Activated CD4-positive, alpha-beta memory T cell treated with anti-CD3 and anti-CD28 coated beads, Interleukin-2, amount 10 ng/mL, durations not matched to agents 7 days and 5 days (primary cell): ENCODE measurements at regions not wholly inside any gene's neighbourhood (a gene's known extent, or its start where the extent isn't known, plus 50 kb on each side); places are given as distances from the start of the nearest gene placed in this dataset.

Experiments
- CTCF ChIA-PET: fragments of 350-600 bp; sonication (Branson Sonifier 250); formaldehyde crosslinking; loops from one replicate; lab custom pipeline; 2021; ENCODE audit warnings: antibody characterized with exemption, inconsistent platforms; lab: Charles Lee
- POLR2A ChIA-PET: fragments of 350-600 bp; sonication (Branson Sonifier 250); formaldehyde crosslinking; loops from one replicate; lab custom pipeline; 2021; ENCODE audit warnings: antibody characterized with exemption; lab: Charles Lee
- DNase-seq: peaks from one replicate; pipeline ENCODE4 v3.0.0-alpha.2; 2020
- H3K27ac Mint-ChIP-seq: one replicate; pipeline ENCODE4 v1.8.0; 2021; ENCODE audit warnings: mild to moderate bottlenecking, mixed read lengths
- H3K27me3 Mint-ChIP-seq: one replicate; pipeline ENCODE4 v1.8.0; 2021; ENCODE audit warnings: mixed read lengths
- H3K36me3 Mint-ChIP-seq: one replicate; pipeline ENCODE4 v1.8.0; 2021; ENCODE audit warnings: low read depth, mixed read lengths
- H3K4me1 Mint-ChIP-seq: one replicate; pipeline ENCODE4 v1.8.0; 2021; ENCODE audit warnings: mixed read lengths
- H3K4me3 Mint-ChIP-seq: one replicate; pipeline ENCODE4 v1.8.0; 2021; ENCODE audit warnings: mild to moderate bottlenecking, mixed read lengths
- H3K9me3 Mint-ChIP-seq: one replicate; pipeline ENCODE4 v1.8.0; 2021; ENCODE audit warnings: mixed read lengths

DNA sequence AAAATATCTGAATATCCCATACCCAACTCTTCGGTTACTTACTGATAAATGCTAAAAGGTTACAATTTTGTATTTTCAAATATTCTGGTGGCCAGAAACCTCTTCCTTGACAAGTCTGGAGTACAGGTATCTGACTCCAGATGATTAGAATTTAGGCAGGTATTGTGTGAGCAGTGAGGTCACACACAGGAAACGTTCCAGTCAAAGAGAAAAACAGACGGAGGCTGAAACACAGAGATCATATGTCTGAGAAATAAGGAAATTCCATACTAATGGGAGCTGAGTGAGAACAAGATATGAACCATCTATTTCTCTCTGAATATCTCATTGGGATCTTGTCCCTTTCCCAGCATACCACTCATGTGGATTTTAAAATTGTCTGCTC is 89.4 kb upstream of the IGLL5 start:
- H3K27me3 Mint-ChIP-seq = peaks cover 10% of the 10 kb centered on the region
- no peak overlapping the region for H3K4me3 Mint-ChIP-seq
- ChIA-PET POLR2A (no interaction called here), CTCF (interaction anchor here (1.1 to 3.1 kb wide), 7 partner anchors 9 to 159 kb away, joined by 3 to 22 read pairs (median 5); no protein-coding TSS in a partner anchor)
- H3K9me3 Mint-ChIP-seq = no peaks in the 10 kb centered on the region
- no peak overlapping the region for H3K27ac Mint-ChIP-seq
- no peak for DNase-seq
- H3K4me1 Mint-ChIP-seq = peaks cover 1% of the 10 kb centered on the region
- H3K36me3 Mint-ChIP-seq = no peaks in the 10 kb centered on the region

GRCh38 chr22:22798716-22799115 is 88.9 kb upstream of the IGLL5 start:
- H3K27me3 Mint-ChIP-seq = peaks cover 10% of the 10 kb centered on the region
- DNase-seq = no peak
- H3K36me3 Mint-ChIP-seq = no peaks in the 10 kb centered on the region
- CTCF ChIA-PET = interaction anchor here (1.1 to 3.1 kb wide), 7 partner anchors 9 to 159 kb away, joined by 3 to 22 read pairs (median 5); no protein-coding TSS in a partner anchor
- H3K4me1 Mint-ChIP-seq = peaks cover 1% of the 10 kb centered on the region
- POLR2A ChIA-PET = no interaction called here
- no peak overlapping the region for H3K4me3 Mint-ChIP-seq
- no peak overlapping the region for H3K27ac Mint-ChIP-seq
- no peaks in the 10 kb centered on the region for H3K9me3 Mint-ChIP-seq

DNA sequence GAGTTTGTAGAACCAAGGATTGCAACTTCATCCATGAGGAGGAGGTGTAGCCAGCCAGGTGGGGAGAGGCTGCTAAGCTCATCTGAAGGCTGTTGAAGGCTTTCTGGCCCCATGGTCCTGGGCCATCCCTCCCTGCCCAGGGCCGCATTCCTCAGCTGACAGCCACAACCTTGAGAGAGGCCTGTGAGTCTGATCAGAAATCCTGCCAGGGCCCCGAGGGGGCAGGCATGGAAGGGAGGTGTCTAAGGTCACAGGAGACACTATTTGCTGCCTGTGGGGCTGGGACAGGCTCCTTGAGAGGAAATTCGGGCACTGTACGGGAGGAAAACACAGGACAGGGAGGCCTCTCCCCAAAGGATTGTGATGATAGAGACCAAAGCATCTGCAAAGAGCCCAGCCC is 88.1 kb upstream of the IGLL5 start:
- Mint-ChIP-seq H3K27ac (no peak overlapping the region), H3K4me3 (no peak overlapping the region), H3K27me3 (peaks cover 10% of the 10 kb centered on the region), H3K4me1 (peaks cover 1% of the 10 kb centered on the region), H3K9me3 (no peaks in the 10 kb centered on the region), H3K36me3 (no peaks in the 10 kb centered on the region)
- ChIA-PET POLR2A (no interaction called here), CTCF (interaction anchor here (0.9 to 3.1 kb wide), 6 partner anchors 8 to 155 kb away, joined by 3 to 22 read pairs (median 6); no protein-coding TSS in a partner anchor)
- DNase-seq = no peak

DNA sequence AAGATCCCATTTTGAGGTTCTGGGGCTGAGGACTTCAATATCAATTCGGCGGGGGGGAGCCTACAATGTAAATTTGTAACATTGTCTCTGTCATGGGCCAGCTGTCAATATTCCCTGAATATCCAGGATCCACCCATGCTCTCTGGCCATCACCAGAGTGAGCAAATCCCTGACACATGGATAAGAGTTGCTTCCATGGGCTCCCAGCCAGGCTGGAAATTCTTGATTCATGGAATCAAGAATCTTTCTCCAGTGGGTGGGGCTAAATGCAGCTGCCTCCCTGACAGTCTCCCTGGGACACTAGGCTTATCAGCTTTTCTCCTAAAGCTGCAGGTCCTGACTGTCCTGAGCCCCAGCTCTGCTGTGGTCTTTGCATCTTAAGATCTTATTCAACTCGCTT is 86.9 kb upstream of the IGLL5 start:
- Mint-ChIP-seq H3K9me3 (no peaks in the 10 kb centered on the region), H3K27me3 (peaks cover 12% of the 10 kb centered on the region), H3K27ac (no peak overlapping the region), H3K4me1 (peaks cover 4% of the 10 kb centered on the region), H3K36me3 (no peaks in the 10 kb centered on the region), H3K4me3 (no peak overlapping the region)
- CTCF ChIA-PET = interaction anchor here (2.3 to 3.1 kb wide), 3 partner anchors 12 to 156 kb away, joined by 22 to 52 read pairs (median 25); no protein-coding TSS in a partner anchor
- DNase-seq = no peak
- POLR2A ChIA-PET = no interaction called here

GRCh38 chr22:22802339-22802970 is 85.2 kb upstream of the IGLL5 start:
- Mint-ChIP-seq H3K4me3 (no peak overlapping the region), H3K36me3 (no peaks in the 10 kb centered on the region), H3K27me3 (peaks cover 13% of the 10 kb centered on the region), H3K27ac (no peak overlapping the region), H3K9me3 (no peaks in the 10 kb centered on the region), H3K4me1 (peaks cover 4% of the 10 kb centered on the region)
- POLR2A ChIA-PET = interaction anchor here (0.8 to 1.4 kb wide), 3 partner anchors 82 to 155 kb away, joined by 3 to 5 read pairs (median 4); no protein-coding TSS in a partner anchor
- DNase-seq = peak; percentile 55
- CTCF ChIA-PET = interaction anchor here (0.8 to 2.7 kb wide), 26 partner anchors 8 to 158 kb away, joined by 3 to 52 read pairs (median 6); no protein-coding TSS in a partner anchor

GRCh38 chr22:22803285-22803853 is 84.2 kb upstream of the IGLL5 start:
- no peak for DNase-seq
- Mint-ChIP-seq H3K36me3 (no peaks in the 10 kb centered on the region), H3K4me1 (peaks cover 2% of the 10 kb centered on the region), H3K4me3 (no peak overlapping the region), H3K9me3 (no peaks in the 10 kb centered on the region), H3K27ac (no peak overlapping the region), H3K27me3 (peaks cover 16% of the 10 kb centered on the region)
- CTCF ChIA-PET = interaction anchor here (1.0 to 2.7 kb wide), 9 partner anchors 46 to 153 kb away, joined by 3 to 52 read pairs (median 7); no protein-coding TSS in a partner anchor
- POLR2A ChIA-PET = no interaction called here

GRCh38 chr22:22810018-22810427 is 77.6 kb upstream of the IGLL5 start:
- H3K36me3 Mint-ChIP-seq = no peaks in the 10 kb centered on the region
- H3K27ac Mint-ChIP-seq = no peak overlapping the region
- peaks cover 8% of the 10 kb centered on the region for H3K4me1 Mint-ChIP-seq
- POLR2A ChIA-PET = interaction anchor here (0.9 to 2.3 kb wide), 7 partner anchors 9 to 74 kb away, joined by 3 to 11 read pairs (median 4); no protein-coding TSS in a partner anchor
- CTCF ChIA-PET = interaction anchor here (0.6 to 9.1 kb wide), 26 partner anchors 8 to 146 kb away, joined by 3 to 235 read pairs (median 8); no protein-coding TSS in a partner anchor
- H3K27me3 Mint-ChIP-seq = peaks cover 29% of the 10 kb centered on the region
- no peak overlapping the region for H3K4me3 Mint-ChIP-seq
- DNase-seq = peak; percentile 82
- no peaks in the 10 kb centered on the region for H3K9me3 Mint-ChIP-seq

GRCh38 chr22:22810471-22810870 is 77.1 kb upstream of the IGLL5 start:
- CTCF ChIA-PET = interaction anchor here (0.7 to 9.1 kb wide), 24 partner anchors 8 to 145 kb away, joined by 3 to 235 read pairs (median 8); no protein-coding TSS in a partner anchor
- POLR2A ChIA-PET = interaction anchor here (0.9 to 2.3 kb wide), 7 partner anchors 8 to 74 kb away, joined by 3 to 11 read pairs (median 4); no protein-coding TSS in a partner anchor
- no peak for DNase-seq

DNA sequence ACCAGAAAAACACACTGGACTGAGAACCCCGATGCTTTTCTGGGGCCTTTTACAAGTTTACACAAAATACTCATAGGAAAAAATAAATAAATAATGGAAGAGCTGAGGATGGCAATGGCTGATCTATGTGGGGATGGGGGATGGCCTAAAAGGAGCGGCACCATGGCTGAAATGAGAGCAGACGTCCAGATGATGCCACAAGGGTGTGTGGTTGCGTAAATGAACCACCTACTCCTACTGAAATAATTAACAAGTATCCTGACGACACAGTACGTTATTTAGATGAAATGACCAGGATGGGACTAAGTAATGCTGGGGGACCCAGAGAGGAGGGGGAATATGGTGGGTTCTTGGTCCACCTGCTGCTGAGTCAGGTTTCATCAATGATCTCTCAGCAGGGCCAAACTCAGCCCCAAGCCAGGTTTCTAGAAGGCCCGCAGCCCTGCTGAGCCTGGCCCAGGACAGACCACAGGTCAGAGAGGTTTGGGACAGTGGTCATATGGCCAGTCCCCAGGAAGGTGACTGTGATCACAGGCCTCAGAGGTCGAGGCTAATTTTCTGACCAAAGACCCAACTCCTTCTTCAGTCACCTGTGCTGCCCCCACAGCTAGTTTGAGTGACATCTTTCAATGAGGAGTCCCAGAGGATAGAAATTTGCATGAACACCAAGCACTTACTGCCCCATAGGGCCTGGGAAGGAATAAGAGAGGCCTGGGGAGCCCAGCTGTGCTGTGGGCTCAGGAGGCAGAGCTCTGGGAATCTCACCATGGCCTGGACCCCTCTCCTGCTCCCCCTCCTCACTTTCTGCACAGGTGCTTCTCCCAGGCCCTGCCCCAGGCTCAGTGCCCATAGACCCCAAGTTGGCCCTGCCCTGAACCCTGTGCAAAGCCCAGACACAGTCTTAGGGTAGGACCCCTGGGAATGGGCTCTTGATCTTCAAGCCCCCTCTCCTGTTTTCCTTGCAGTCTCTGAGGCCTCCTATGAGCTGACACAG is 76.3 kb upstream of the IGLL5 start:
- Mint-ChIP-seq H3K36me3 (peaks cover 3% of the 10 kb centered on the region), H3K4me1 (peaks cover 19% of the 10 kb centered on the region), H3K9me3 (no peaks in the 10 kb centered on the region), H3K4me3 (no peak overlapping the region), H3K27me3 (peaks cover 27% of the 10 kb centered on the region), H3K27ac (no peak overlapping the region)
- ChIA-PET POLR2A (interaction anchor here (0.7 to 2.3 kb wide), 5 partner anchors 7 to 73 kb away, joined by 3 to 11 read pairs (median 3); no protein-coding TSS in a partner anchor), CTCF (interaction anchor here (1.1 to 9.1 kb wide), 17 partner anchors 8 to 145 kb away, joined by 4 to 235 read pairs (median 13); no protein-coding TSS in a partner anchor)
- DNase-seq = no peak

More at GRCh38 chr22:22810471-22810870, 77.1 kb upstream of the IGLL5 start:
- peaks cover 10% of the 10 kb centered on the region for H3K4me1 Mint-ChIP-seq
- no peaks in the 10 kb centered on the region for H3K36me3 Mint-ChIP-seq
- H3K9me3 Mint-ChIP-seq = no peaks in the 10 kb centered on the region
- no peak overlapping the region for H3K27ac Mint-ChIP-seq
- H3K27me3 Mint-ChIP-seq = peaks cover 27% of the 10 kb centered on the region
- no peak overlapping the region for H3K4me3 Mint-ChIP-seq

GRCh38 chr22:22812031-22812905 is 75.3 kb upstream of the IGLL5 start:
- no peaks in the 10 kb centered on the region for H3K9me3 Mint-ChIP-seq
- peaks cover 19% of the 10 kb centered on the region for H3K27me3 Mint-ChIP-seq
- ChIA-PET CTCF (interaction anchor here (1.8 to 9.1 kb wide), 4 partner anchors 7 to 70 kb away, joined by 6 to 235 read pairs (median 79); no protein-coding TSS in a partner anchor), POLR2A (interaction anchor here (0.7 to 1.2 kb wide), 3 partner anchors 8 to 72 kb away, joined by 3 read pairs; no protein-coding TSS in a partner anchor)
- H3K4me3 Mint-ChIP-seq = no peak overlapping the region
- no peak overlapping the region for H3K27ac Mint-ChIP-seq
- H3K4me1 Mint-ChIP-seq = peaks cover 27% of the 10 kb centered on the region
- H3K36me3 Mint-ChIP-seq = peaks cover 3% of the 10 kb centered on the region
- no peak for DNase-seq
